GM18498 (cell line): ENCODE measurements at regions not wholly inside any gene's neighbourhood (a gene's known extent, or its start where the extent isn't known, plus 50 kb on each side); places are given as distances from the start of the nearest gene placed in this dataset.
"Not testable (repeated sequence)": the region's sequence is repeated elsewhere in the genome, so short reads cannot be mapped to it uniquely, and the experiment has no call there.

Experiments used
- ATAC-seq: cut with Tn5 transposase; IDR thresholded peaks from one replicate; pipeline ENCODE4 v1.9.1; 2021; ENCODE audit warnings: mild to moderate bottlenecking, moderate library complexity; ENCODE audit not compliant: unreplicated experiment

DNA sequence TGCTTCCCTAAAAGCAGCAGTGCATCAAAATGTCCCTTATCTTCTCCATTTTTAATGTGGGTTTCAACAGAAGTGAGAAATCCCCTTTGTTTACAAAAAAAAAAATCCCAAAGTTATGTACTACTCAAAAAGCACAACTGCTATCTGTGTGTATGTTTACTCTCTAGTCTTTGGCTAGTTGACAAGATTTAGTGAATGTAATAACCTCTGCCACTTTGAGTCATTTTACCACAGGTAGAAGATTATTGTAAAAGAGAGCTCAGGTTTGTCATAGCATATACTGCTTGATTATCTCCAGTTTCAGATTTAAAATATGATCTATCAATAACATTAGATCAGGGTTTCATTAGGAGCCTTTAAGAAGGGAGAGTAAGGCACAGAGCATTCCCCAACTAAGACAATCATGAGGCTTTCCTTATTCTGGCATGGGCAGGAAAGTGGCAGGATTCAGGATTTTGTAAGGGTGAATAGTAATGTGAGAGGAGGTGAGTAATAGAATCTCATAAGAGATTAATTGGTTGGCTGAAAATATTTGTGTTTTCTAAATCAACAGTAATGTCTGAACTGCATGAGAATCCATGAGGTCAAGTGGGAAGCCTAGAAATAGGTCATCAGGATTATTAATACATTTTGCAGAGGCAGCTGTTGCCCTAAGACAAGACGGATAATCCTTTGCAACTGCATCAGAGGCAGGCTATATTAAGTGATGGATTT is 1780.3 kb upstream of the LRRTM1 start:
- ATAC-seq: no peak

DNA sequence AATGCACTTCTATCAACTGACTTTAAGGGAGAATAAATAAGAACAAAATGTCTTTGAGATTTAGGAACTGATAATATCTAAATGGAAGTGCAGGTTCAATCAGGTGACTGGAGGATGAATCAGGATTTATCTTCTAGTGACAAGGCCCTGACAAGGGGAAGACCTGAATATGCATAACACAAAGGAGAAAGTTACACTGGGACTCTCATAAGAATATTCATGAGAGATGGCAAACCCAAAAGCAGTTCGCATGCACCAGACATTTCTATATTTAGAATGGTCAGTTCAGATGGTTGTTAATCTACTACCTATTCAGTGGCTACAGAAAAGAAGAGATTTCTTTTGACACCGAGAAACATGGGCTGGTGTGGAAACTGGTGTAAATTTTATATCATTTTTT is 1771.3 kb upstream of the LRRTM1 start:
- no peak for ATAC-seq

DNA sequence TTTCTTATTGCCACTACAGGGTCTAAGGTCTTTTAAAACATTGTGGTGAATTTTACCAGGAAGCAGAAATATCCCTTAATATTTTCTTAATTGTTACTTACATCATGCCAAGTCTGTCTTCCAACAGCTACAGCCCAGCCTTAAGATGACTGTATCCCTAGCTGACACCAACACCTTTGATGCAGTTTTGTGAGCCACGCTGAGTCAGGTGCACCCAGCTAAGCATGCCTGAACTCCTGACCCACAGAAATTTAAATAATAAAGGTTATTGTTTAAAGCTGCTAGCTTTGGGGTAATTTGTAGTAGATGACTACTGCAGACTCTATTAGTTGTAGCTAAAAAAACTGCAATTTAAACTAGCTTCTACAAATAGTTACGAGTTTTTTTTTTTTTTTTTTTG is 1757.9 kb upstream of the LRRTM1 start:
- ATAC-seq: no peak

DNA sequence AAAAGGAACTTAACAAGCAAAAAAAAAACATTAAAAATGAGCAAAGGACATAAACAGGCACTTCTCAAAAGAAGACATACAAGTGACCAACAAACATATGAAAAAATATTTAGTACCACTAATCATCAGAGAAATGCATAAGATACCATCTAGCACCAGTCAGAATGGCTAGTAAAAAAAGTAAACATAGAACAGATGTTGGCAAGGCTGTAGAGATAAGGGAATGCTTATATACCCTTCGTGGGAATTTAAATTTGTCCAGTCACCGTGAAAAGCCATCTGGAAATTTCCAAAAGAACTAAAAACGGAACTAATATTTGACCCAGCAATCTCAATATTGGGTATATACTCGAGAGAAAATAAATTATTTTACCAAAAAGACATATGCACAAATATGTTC is 1751.3 kb upstream of the LRRTM1 start:
- ATAC-seq: no peak

DNA sequence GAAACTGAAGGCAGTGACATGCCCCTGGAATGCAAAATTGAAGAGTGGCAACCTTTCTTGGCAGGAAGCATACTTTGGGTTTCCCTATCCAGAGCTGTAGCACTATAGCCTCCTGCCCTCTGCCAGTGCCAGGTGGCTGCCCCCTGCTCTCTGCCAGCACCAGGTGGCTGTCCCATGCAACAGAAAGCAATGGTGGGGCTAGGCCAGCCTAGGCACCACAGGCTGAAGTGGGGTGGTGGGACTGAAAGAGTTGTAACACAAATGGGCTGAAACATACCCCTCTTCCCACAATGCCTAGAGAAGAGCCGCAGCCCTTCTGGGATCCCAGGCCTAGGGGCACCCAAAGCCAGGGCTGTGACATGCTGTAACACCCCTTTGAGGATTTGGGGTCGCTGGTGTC is 1739.3 kb upstream of the LRRTM1 start:
- no peak for ATAC-seq

DNA sequence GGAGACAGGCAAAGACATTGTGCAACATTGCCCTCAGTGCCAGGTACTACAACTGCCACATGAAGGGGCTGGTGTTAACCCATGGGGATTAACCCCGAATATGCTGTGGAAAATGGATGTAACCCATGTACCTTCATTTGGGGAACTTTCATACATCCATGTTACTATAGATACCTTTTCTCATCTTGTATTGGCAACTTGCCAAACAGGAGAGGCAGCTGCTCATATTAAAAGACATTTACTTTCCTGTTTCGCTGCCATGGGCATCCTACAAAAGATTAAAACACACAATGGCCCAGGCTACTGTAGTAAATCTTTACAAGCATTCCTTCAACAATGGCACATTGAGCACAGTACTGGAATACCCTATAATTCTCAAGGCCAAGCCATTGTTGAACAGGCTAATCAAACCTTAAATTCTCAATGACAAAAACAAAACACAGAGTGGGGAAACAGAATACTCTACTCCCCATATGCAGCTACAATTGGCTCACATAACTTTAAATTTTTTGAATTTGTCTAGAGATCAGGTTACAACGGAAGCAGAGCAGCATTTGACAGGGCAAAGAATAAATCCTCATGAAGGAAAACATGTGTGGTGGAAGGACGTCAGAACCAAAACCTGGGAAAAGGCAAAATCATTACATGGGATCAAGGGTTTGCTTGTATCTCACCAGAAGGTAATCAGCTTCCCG is 1723.5 kb upstream of the LRRTM1 start:
- no peak for ATAC-seq

DNA sequence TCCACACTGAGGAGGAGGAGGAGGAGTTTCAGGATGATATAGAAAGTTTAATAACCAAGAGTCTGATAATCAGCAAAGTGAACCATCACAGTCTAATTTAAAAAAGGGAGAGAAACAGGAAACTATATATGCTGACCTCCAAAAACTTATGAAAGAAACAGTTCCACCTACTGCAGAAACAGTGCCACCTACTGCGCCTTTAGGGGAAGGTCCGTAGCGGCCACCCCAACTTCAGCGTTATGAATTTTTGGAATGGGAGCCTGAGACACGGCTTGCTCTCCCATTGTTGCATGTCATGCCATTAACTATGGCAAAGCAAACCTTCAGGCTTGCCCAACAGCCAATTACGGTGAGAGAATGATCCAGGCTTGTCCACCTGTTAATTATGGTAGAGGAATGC is 1719.2 kb upstream of the LRRTM1 start:
- no peak for ATAC-seq

DNA sequence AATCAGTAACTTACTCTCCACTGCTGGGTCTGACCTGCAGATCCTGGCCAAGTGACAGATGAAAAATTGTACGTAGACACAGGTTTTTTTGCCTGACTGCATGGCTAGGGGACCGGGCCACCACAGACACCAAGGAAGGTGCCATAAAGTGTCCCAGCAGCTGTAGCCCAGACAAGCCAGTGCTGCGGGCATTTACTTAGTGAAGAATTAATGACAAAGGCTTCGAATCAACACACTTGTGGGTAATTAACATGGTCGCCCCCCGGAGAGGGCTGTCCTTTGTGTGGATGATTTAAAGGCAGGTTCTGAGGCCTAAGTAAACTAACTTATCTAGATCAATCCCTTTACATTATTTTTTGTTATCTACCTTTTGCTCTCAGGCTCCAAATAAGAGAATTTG is 1709.1 kb upstream of the LRRTM1 start:
- no peak for ATAC-seq

DNA sequence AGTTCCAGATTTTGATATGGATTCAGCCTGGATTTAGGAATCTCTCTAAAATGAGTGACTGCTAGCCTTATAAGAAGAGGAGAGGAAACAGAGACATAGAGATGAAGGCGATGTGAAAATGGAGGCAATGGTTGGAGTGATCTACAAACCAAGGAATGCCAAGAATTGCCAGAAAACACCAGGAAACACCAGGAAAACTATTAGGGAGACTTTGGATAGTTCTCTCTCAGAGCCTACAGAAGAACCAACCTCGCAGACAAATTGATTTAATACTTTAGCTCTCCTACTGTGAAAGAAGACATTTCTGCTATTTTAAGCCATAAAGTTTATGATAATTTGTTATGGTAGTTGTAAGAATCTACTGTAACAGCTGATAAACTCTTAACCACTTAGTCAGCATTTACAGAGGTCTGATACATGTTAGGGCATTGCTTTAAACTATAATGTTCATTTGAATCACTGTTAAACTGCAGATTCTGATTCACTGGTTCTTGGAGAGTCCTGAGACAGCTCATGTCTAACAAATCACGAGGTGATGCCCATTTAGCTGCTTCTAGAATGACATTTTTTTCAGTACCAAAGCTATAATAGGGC is 1702.6 kb upstream of the LRRTM1 start:
- ATAC-seq: no peak

DNA sequence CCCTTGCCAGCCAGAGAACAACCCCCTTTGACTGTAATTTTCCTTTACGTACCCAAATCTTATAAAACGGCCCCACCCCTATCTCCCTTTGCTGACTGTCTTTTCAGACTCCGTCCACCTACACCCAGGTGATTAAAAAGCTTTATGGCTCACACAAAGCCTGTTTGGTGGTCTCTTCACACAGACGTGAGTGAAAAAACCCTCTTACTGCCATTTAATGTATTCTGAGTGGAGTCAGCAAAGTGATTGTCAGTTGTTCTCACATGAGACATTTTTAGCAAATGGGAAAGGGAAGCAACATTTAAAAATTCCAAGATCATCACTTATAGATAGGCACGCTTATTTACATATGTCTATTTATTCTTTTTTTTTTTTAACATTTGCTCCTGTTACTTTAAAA is 1701.3 kb upstream of the LRRTM1 start:
- ATAC-seq: not testable (repeated sequence)

DNA sequence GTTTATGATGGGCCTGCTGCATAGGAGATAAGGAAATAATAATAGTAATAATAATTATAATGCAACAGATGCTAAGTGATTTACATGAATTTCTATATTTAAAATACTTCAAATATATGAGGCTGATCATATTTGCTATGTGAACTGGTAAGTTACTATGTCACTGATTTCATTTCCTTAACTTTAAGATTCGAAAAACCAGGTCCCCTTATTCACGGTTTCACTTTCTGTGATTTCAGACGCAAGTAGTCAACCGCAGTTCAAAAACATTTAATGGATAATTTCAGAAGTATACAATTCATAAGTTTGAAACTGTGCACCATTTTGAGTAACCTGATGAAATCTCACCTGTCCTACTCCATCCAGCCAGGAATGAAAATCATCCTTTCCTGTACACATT is 1697.1 kb upstream of the LRRTM1 start:
- ATAC-seq: no peak

DNA sequence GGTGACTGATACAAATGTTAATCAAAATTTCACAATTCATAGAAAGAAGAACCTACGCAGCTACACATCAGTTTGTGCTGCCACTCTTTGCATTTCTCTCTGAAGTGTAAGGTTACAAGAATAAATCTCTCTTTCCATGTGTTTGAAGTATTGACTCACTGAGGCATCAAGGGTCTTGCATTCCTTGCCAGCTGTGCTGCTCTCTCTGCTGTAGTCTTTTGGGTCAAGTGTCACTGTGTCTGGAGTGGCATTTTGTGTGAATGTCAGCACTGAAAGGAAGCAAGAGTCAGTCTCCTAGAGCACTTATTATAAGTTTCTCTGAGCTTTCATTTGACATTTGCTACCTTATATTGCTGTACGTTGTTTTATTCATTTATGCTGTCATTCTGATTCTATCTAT is 1696.1 kb upstream of the LRRTM1 start:
- ATAC-seq: no peak

DNA sequence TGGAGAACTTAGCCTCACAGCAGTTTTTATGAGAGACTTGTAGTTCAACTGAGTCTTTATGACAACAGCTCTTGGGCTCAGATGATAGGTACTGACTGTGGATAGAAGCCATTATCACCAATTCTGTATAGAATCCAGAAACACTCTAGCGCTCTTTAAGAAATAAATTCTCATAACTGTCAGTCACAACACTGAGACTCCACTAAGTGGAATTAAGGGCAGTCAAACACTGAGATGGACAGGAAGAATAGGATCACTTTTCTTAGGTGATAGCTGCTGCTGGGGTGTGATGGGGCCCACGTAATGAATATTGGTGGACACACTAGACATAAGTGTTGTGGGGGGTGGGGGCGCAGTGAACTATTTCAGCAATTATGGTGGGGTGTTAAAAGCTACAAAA is 1691.8 kb upstream of the LRRTM1 start:
- no peak for ATAC-seq

DNA sequence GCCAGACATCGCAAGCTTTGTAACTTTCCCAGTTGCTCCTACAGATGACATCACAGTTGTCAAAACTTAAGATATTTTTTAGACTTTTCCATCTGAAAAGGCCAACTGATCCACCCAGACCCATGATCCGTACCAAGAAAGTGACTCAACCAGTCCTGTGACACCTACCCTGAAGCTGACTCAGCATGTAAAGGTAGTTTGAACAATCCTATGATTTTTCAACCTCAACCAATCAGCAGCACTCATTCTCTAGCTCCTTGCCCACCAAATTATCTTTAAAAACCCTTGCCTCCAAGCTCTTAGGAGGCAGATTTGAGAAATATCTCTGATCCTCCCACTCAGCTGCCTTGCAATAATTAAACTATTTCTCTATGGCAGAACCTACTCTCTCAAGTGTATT is 1686.7 kb upstream of the LRRTM1 start:
- ATAC-seq: no peak

DNA sequence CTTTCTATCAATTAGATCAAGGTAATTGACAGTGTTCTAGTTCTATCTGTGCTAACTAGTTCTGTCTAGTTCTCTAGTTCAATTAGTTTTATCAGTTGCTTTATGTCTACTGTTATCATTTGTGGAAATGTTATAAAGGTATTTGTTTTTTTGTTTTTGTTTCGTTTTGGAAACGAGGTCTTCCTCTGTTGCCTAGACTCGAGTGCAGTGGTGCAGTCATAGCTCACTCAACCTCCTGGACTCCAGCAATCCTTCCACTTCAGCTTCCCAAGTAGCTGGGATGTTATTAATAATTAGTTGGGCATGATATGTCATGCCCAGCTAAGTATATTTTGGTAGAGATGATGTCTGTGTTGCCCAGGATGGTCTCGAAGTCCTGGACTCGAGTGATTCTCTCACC is 1682.8 kb upstream of the LRRTM1 start:
- no peak for ATAC-seq

DNA sequence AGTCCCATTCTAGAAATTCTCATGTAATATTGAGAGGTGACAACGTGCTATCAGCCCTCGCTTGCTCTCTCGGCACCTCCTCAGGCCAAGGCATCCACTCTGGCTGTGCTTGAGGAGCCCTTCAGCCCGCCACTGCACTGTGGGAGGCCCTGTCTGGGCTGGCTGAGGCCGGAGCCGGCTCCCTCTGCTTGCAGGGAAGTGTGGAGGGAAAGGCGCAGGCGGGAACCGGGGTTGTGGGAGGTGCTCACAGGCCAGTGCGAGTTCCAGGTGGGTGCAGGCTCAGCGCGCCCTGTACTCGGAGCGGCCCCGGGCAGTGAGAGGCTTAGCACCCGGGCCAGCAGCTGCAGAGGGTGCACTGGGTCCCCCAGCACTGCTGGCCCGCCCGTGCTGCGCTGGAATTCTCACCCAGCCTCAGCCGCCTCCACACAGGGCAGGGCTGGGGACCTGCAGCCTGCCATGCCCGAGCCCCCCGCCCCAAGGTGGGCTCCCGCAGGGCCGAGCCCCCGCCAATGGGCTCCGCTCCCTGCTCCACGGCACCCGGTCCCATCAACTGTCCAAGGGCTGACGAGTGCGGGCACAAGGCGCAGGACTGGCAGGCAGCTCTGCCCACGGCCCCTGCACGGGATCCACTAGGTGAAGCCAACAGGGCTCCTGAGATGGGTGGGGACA is 1680.6 kb upstream of the LRRTM1 start:
- no peak for ATAC-seq

DNA sequence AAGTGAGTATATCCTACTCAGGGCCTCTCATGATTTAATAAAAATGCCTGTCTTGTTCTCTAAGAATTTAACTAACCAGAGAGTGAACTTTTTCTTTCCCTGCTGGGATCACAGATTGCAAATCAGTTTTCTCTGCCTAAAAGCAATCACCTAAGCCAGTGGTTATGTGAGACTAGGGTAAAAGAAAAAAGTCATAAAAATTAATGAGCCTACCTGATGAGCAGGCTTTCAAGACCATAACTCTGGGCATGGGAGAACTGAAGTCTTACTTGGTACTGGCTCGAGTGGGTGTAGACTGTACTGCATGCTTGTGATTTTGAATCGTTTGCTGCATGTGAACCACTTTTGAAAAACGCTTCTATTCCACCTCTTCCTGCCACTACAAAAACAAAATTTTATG is 1677.0 kb upstream of the LRRTM1 start:
- no peak for ATAC-seq

DNA sequence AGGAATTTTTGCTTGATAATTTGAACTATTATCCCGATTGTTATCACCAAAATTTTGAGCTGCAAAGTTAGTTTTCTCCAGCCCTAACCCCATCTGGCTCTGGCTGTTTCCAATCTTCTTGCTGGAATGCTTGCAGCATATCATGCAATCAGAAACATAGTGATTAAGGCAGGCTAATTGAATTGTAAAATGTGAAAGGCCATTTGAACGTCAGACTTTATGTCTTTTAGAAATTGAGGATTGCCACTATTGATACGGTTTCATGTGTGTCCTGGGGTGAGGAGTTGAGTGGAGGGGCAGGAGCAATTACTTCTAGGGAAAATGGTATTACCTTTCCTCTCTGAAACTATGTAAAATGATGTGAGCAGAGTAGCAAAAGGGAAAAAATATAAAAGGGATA is 1674.5 kb upstream of the LRRTM1 start:
- ATAC-seq: no peak

DNA sequence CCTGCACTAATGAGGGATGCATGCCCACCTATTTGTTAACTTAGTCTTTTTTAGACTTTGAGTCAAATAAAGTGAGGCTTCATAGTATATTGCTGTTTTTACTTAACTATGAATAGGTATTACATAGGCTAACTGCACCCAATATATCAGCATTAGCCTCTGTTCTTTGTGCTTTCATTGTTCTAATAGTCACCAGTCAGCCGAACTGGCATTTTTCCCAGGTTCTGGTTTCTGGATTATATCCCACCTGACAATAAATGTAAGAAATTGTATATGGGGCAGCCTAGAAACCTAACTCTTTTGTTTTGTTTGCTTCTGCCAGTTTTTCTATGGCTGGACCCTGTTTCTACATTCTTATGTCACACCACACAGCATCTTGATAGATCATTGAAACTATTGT is 1672.4 kb upstream of the LRRTM1 start:
- ATAC-seq: no peak

DNA sequence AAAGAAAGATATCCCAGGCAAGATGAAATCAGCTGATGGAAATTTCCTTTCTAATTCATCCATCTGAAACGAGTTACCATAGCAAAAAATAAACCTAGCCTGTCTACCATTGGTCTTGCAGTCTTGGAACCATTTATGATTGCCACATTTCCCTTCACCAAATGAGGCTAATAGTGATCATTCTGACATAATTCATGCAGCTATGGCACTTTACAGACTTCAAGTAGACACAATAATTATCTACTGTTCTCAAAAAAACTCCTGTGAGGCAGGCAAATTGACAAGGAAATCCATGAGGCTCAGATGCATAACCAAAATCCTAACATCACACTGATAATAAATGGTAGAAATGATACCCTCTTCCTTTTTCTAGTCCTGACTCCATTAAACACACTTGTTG is 1669.7 kb upstream of the LRRTM1 start:
- ATAC-seq: no peak

DNA sequence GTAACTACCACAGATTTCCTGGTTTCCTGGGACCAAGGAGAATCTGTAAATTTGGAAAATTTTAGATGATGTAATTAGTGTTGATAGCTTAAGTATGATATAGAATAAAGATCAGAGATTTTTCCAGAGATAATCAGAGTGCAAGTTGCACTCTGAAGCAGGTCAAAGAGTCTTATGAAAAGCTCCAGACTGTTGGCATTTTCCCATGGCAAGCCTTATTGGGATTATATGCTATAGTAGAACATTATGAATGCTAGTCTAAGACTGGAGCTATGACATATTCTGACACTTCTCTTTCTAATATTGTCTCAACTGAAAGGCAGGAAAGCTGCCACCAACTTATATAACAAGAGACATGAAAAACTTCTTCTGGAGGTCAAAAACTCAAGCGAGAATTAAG is 1638.3 kb upstream of the LRRTM1 start:
- no peak for ATAC-seq

DNA sequence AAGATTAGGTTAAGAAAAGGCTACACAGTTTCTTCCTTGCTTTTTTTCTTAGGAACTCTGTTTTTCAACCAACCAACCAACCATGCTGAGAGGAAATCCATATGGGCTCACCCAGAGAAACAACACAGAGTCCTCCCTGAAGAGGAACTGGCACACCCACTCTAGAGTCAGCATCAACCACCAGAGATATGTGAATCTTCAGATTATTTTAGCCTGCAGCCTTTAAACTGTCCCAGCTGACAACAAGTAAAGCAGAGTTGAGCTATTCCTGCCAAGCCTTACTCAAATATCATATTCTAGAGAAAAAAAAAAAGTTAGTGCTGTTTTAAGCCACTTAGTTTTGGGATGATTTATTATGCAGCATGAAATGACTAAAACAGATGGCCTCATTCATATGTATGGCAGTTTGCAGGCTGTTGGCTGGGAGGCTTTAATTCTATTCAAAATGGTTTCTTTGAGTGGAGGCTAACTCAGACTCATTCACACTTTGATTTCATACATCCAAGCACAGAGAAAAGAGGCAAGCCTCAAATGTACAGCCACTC is 1637.7 kb upstream of the LRRTM1 start:
- ATAC-seq: no peak
